HG03521 (cell line): ENCODE measurements at regions not wholly inside any gene's neighbourhood (a gene's known extent, or its start where the extent isn't known, plus 50 kb on each side); places are given as distances from the start of the nearest gene placed in this dataset.
A peak's percentile ranks its signal among the peaks of the same experiment; 100 is the strongest.

ENCODE experiments used
- ATAC-seq: cut with Tn5 transposase; IDR thresholded peaks from one replicate; pipeline ENCODE4 v1.9.1; 2021; ENCODE audit warnings: mild to moderate bottlenecking, moderate library complexity; ENCODE audit not compliant: unreplicated experiment

DNA sequence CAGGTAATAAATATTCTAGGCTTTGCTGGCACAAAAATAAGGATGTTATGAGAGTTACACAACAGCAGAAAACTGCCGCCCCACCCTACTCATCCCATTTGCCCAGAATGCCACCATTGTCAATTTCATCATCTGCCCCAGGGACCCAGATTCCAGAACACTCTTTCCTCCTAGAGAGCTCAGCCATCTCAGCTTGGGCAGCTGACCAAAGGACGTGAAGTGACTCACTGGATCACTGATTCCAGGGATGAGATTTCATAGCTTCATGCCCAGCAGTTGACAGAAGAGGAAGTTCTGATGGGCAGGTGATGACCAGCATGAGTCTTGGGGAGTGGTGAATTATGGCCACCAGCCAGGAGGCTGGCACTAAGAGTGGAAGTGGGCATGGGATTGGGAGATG, 450.3 kb downstream of the RMST start:
- ATAC-seq, result no peak

DNA sequence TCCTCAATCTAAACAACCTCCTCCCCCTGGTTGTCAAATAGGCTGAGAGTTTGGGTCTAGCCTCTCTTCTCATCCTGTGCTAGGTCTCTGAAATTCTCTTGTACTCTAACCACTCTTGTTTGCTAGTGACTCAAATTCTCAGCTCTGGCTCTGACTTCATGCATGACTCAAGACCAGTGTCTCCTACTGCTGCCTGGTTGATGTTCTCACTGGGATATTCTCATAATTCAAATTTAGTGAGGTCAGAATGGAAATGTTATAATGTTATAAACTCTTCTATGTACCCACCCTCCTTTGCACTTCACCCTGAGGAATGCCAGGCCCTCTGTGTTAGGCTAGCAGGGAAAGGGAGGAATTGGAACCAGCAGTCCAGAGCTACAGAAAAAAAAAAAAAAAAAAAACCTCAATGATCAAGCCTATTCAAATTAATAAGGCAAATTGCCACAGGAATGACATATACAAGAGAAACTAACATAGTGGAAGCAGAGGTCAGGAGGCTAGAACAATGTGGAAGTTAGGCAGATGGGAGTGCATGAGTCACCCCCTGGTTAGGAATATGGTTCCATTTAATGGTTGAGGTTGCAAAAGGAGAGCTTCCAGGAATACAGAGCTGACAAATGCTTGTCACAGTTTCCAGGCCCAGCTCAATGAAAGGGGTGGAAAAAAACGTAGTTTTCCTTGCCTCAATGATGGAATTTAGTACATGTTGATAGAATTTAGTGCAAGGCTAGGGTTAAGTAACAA, 459.5 kb downstream of the RMST start:
- ATAC-seq, result no peak

DNA sequence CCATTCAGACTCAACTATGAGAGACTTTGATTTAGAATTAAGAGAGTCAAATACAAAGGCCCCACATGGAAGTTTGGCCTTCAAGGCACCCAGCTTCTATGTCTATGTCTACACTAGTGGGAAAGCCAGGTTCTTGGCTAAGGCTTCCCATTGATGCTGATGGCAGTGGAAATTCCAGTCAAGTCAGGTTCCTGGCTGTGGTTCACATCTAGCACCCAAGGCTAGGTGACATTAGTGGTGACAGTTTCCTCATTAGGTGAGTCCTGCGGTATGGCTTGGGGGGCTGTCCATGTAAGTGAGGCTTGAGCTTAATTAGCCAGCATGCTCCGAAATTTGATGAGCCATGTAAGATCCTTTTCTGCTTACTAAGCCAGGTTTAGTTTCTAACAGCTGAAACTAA, 460.9 kb downstream of the RMST start:
- no peak for ATAC-seq

DNA sequence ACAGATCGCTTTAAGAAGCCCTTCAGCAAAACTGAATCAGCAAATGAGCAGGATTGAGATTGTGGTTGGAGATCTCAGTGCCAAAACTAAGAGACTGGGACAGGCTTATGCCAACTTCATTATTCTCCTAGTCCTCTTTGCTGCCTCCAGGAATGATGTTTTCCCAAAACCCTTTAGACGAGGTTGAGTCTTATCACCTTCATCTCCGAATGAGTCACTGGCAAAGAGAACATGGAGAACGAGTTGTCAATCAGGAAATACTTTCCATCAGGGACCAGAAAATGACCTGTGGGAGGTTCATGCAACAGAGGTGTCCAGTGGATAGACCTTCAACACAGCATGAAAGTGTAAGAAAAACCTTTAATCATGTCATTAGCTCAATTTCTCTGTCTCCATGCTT, 461.5 kb downstream of the RMST start:
- ATAC-seq, result no peak

DNA sequence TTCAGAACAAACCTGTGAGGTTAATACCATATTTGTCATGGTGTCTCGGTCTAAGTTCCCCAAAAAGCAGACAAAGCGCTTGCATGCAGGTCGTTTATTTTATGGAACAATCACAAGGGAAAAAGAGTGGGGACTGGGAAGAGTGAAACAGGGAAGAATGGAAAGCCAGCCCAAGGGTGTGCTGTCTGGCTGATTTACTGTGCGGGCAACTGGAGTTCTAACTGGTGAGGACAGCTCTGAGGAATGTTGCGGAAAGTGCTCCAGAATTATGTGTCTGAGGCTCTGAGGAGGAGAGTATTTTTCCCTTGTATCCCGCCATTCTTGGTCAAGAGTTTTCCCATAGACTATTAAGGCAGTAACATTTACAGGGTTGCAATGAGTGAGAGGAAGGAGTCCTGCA, 465.4 kb downstream of the RMST start:
- no peak for ATAC-seq

DNA sequence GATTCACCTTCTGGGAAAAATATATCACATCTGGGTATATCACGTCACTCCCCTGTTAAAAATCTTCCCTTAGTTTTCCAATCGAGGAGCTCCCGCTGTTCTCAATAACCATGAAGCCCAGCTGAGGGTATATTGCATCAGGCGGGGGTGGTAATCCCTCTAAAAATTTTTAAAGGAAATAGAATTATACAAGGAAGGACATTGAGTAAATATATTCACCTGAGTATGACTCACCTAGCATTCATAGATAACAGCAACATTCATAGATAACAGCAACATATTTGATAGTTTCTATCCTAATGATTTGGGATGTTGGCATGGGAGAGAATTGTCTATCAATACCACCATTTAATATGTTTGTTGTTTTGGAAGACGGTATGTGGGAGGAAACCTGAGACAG, 473.6 kb downstream of the RMST start:
- no peak for ATAC-seq

DNA sequence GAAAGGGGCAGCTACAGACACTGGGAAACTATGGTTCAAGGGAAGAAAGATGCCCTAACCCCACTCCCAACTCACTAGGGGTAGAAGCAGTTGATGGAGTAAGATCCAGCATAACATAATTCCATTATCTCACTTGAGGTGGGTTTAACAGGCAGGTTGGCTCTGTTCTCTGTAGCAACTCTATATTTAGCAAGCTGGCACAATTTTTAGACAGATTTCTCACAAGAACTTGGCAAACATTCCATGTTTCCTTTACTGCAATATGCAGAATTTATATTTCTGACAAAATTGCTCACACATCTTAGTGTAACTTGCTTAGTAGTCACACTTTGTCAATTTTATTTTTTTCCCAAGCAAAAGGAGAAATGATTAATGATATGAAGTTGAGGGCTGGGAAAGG, 475.4 kb downstream of the RMST start:
- ATAC-seq, result no peak

DNA sequence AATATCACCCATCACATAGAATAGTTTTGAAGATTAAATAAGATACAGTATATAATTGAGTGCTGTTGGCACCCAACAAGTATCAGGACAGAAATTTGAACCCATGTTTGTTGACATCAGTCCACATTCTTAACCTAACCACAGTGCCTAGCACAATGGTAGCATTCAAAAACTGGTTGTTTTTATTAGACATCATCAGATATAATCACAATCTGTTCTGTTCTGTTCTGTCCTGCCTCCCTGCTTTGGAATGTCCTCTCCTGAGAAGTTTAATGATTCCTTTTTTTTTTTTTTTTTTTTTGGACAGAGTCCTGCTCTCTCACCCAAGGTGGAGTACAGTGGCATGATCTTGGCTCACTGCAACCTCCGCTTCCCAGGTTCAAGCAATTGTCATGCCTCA, 476.6 kb downstream of the RMST start:
- ATAC-seq, result no peak

DNA sequence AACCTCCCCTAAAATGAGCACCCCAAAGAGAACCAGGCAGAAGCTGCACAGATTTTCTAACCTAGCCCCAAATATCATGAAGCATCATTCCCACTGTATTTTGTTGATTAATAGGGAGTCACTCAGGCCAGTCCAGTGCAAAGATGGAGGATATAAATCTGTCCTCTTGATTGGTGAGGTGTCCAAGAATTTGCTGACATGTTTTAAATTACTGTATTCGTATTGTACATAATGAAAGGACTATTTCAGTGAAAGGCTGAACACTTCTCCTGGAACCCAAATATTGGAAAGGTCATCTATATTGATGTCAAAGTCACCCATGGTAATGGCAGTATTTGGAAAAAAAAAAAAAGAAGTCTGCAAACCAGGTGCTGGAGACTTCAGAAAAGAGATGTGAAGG, 477.5 kb downstream of the RMST start:
- no peak for ATAC-seq

DNA sequence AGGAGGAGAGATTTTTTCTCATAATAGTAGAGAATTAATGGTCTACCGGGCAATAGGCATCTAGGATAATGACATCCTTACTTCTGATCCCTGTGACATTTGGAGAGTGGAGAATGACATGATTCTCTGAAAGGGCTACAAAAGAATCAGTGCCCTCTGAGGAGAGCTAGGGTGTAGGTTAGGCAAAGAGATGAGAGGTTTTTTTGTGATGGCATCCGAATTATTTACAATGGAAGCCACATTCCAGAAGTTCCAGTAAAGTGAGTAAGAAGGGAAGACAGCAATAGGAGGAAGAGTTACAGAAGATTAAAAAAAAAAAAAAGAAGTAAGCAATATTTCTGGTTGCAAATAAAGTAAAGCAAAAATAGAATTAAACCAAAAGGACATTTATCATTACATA, 478.0 kb downstream of the RMST start:
- no peak for ATAC-seq

DNA sequence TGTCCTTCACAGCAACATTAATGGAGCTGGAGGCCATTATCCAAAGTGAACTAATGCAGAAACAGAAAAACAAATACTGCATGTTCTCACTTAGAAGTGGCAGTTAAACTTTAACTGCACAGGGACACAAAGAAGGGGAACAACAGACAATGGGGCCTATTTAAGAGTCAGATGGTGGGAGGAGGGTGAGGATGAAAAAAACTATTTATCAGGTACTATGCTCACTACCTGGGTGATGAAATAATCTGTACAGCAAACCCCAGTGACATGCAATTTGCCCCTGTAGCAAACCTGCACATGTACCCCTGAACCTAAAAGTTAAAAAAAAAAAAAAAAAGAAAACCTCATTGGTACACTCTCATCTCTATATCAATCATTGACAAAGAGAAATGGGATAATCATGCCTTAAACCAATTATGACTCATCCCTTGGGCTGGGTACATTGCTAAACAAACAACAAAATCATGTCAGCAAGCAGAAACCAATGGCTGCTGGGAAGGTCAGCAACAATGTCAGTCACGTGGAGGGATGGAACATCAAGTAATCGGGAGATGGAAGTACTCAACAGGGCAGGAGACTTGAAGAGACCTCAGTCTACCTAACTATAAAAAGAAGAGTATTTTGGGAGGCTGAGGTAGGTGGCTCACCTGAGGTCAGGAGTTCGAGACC, 479.2 kb downstream of the RMST start:
- ATAC-seq, result no peak

DNA sequence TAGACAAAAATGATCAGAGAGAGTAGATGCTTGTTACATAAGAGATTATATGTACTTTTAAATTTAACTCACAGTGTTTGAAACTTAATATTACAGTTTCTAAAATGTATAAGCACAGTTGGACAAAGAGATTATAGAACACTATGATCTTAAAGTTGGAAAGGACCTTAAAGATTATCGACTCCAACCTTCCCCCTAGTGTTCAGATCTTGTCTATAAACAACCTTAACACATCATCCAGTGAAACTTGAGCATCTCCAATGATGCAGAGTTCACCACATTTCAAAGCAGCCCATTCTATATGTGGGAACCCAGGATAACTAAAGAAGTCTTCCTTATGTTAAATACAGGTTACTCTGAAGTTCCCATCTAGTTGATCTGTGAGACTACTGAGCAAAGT, 480.8 kb downstream of the RMST start:
- ATAC-seq, result no peak

DNA sequence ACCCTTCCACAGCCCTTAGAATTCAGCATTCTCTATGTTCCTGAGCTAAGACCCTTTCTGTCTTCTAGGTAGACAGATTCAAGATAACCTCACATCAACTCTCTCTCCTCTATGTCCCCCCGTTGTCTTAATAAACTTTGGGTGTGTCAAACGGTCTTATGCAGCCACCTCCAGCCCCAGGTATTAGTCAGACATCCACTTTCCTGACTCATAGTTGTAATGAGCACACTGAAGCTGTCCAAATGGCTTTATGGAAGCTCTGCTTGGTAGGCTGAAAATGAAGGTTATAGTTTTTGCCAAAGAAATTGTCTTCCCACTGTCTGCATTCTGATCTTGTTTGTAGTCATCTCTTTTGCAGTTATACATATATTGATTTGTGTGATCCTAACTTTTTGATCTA, 482.0 kb downstream of the RMST start:
- ATAC-seq, result no peak

DNA sequence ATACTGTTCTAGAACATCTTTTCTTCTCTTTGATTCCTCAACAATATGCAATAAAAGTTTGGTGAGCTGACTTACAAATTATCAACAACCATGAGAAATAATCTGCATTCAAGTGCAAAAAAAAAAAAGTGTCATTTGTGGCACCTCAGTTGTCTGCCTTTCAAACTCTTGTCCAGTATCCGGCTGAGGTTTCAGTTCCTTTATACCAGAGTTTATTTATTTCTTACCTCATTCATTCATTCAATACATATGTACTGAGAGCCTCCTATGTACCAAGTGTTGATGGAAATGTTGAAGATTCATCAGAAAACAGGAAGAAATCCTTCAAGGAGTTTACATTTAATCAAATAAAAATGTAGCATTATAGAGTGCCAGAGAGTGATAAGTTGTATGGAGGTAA, 484.1 kb downstream of the RMST start:
- ATAC-seq, result no peak

DNA sequence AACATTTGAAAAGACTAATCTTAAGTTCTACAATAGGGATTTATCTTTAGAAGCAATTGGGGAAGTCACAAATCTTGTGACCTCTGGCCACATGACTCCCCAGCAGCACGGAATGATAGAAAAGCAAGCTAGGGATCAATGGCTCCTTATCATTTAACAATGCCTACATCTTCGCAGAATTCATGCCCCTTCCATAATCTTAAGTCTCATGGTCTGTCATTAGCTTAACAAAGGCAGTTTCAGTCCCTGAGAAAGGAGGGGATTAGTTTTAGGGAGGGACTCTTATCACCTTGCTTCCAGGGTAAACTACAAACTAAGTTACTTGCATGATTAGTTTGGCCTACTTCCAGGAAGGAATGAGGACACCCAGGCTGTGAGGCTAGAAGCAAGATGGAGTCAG, 486.0 kb downstream of the RMST start:
- ATAC-seq, result no peak

DNA sequence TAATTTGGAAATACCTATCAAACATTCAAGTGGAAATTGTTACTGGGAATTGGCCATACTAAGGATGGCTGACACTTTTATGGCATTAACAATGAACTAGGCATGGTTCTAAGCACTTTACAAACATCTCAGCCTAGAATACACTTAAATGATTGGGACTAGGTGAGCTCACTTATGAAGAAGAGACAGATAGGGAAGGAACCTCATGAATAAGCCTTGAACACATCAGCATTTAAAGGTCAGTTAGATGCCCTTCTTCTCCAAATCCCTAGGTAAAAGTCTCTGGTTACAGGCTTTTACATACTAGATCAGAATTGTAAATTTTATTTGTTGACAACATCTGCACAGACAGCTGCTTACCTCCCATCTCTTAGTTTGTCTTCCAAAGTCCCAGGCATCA, 488.6 kb downstream of the RMST start:
- no peak for ATAC-seq

DNA sequence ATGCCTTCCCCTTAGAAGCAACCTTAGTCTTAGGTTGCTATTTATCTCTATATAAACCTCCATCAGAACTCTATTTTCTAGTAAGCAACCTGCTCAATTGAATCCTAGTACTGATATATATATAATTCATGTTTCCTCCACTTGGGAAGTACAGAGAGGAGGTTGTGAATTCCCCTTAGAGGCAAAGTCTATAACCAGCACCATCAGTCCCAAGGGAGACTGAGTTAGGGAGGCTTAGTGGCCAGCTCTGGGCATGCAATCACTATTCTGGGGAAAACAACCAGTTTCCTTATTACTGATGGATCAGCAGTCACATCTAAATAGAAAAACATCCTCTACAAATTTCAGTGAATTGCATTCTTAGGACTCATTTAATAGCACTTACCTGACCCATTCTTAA, 489.1 kb downstream of the RMST start:
- no peak for ATAC-seq

DNA sequence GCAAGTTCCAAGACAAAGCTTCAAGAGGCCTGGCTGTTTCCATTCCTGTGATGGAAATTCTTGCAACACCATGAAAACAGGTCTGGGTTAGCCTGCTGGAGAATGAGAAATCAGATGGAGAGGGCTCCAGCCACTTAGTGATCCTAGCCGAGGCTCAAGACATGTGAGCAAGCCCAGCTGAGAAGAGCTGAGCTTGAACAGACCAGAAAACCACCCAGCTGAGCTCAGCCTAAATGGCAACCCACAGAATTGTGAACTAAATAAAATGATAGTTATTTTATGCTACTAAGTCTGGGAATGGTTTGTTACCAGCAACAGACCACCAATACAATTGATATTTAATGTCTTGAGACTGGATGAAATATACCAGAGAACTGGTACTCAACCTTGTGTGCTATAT, 494.5 kb downstream of the RMST start:
- ATAC-seq, result no peak

DNA sequence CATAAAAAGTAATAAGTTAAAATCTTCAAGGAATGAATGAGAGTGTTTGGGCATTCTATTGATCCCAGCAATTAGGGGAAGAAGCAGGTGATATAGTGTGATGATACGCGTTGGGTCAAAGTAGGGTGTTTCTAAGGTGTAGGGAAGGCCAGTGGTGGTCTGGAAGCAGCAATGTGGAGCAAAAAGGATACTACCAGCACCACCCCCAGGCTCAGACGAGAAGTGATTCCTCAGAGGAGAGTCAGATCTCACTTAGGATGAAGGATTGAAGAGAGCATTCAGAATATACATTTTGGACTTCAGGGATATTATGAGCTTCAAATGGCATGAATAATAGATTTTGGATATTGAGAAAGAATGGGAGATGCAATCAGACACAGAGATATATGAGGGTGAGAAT, 497.6 kb downstream of the RMST start:
- ATAC-seq, result no peak

DNA sequence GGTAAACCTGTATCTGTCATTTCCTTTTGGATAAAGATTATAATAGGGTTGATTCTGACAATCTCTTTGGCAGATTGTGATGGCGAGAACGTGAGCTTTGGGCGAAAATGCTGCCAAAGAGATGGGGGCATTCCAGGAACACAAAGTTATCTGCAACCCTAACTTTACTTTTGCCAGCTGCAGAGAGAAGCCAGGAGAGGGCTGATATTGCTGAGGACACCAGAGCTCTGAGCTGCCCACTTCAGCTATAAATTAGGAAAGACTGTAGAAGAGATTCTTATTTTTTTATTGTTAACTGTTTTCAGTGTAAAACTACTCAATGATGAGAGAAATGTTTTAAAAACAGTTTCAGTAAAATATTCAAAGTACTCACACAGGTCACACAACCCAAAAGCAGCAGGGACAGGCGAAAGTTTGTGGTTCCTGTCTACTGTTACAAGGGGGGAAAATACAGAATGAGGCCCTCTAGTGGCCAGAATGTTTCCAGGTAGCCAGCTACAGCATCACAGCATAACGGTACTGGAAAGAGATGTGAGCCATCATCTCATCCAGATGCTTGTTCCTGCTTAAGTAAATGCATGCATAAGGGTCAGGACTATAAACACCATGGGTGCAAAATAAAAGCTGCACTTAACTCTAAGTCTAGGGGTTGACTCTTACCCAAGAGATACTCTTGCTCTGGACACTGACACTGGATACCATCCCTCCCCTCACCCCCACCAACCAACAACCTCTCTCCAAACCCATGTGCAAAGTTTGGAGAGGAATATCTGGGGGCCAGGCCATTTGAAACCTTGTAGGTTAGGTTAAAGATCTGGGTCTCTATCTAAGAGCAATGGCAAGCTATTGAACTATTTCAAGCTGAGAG, 498.4 kb downstream of the RMST start:
- peak; percentile 75 for ATAC-seq

DNA sequence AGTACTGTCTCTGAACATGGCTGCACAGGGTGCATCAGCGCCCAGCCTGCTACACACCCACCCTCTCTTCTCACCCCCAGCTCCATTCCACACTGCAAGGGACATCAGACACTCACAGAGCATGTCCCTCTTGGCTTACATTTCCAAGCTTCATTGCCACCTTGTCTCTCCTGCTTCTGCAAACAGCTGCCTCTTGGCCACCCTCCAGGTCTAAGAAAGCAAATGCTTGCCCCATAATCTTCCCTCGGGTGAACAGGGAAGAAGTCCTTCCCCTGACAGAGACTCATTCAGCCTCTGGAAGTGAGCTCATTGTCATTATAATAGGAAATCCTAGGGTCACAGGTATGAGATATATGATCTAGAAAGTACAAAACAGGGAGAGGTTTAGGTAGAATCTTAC, 505.2 kb downstream of the RMST start:
- no peak for ATAC-seq

DNA sequence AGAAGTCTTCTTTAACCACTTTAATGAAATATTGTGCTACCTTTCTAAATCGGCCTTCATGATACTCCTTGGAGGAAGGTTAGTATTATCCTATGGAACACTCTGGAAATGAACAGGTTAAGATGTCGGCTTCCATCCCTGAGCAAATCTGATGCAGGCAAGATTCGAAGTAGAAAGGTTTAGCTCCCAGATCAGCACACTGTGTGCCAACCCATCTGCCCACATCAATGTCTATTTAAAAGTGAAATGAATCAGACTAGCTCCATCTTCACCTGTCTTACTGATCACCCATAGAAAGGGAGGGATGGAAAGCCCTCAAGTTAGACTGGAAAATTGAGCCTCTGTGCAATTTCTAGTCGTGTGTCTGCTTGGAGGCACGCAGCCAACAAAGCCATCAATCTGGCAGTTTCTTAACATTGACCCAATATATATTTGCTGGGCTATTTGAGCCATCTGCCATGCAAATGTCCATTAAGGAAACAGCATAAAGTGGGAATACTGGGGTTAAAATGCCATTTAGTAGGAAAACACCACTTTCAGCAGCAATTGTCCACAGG, 506.1 kb downstream of the RMST start:
- no peak for ATAC-seq
